ENCODE measurements at regions not wholly inside any gene's neighbourhood (a gene's known extent, or its start where the extent isn't known, plus 50 kb on each side); places are given as distances from the start of the nearest gene placed in this dataset.

DNA sequence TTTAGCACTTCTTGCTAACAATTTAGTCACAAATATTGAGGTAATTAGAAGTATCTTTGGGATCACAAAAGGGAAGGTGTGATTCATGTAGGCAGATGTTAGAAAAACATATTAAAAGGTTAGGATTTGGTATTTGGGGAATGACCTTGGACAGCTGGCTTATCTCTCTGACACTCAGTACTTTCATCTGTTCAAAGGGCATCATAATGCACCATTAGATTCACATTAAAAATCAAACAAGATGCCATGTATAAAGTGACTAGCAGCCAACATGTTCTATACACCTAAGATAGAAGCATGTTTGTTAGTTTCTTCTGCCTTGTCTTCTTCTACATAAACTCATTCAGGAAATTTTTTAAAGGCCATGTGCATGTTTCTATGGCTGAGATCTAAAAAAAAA lies 56.5 kb upstream of the ESRRG start:
- TF ChIP-seq FOXM1 (IDR thresholded peaks at IDR 0.05; ENCODE audit: borderline replicate concordance, low read depth) (no peak), CEBPB (IDR thresholded peaks at IDR 0.05) (no peak), YY1 (IDR thresholded peaks at IDR 0.05; ENCODE audit: low read depth) (no peak)
